ENCODE measurements at regions not wholly inside any gene's neighbourhood (a gene's known extent, or its start where the extent isn't known, plus 50 kb on each side); places are given as distances from the start of the nearest gene placed in this dataset.
A peak's percentile ranks its signal among the peaks of the same experiment; 100 is the strongest.

DNA sequence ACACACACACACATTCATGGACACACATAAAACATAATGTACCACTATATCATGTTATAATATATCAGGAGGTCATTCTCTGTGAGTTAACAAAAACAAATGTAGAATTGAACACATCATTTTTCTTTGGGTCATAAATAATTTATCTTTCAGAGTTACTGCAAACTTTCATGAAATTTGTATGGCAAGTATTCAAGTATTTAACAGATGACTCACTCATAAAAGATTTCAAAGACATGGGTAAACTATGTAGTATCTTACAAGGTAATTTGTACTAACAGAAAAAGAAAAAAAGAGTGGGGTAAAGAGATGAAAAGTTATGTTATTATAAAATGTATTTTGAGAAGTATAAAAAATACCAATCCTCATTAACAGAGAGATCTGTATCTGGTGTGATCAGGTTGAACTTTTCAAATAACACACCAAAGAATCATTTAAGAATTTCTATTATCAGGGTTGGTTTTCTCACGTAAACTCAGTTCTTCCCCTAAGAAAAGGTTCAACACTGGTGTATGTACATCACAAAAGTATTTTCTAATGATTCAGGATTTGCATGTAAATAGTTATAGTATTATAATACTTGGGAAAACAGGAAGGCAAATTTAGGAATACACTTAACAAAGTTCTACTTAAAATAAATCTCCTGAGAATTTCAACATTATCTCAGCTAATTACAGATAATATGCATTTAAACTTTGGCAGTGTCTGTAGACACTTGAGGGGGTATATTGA, 933.1 kb upstream of the LRRN3 start:
- Histone ChIP-seq H3K27me3 (ENCODE audit: control insufficient read depth, insufficient read depth, low read length) (no peaks in the 10 kb centered on the region), H3K36me3 (ENCODE audit: control insufficient read depth, insufficient read depth, low read length) (no peaks in the 10 kb centered on the region), H3K4me3 (ENCODE audit: low read depth, low read length) (no peak overlapping the region)
- DNase-seq (ENCODE audit: low read depth): peak; percentile 38
- TF ChIP-seq, protein P1, sequence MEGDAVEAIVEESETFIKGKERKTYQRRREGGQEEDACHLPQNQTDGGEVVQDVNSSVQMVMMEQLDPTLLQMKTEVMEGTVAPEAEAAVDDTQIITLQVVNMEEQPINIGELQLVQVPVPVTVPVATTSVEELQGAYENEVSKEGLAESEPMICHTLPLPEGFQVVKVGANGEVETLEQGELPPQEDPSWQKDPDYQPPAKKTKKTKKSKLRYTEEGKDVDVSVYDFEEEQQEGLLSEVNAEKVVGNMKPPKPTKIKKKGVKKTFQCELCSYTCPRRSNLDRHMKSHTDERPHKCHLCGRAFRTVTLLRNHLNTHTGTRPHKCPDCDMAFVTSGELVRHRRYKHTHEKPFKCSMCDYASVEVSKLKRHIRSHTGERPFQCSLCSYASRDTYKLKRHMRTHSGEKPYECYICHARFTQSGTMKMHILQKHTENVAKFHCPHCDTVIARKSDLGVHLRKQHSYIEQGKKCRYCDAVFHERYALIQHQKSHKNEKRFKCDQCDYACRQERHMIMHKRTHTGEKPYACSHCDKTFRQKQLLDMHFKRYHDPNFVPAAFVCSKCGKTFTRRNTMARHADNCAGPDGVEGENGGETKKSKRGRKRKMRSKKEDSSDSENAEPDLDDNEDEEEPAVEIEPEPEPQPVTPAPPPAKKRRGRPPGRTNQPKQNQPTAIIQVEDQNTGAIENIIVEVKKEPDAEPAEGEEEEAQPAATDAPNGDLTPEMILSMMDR (IDR thresholded peaks at IDR 0.05; ENCODE audit: insufficient read depth, low read length, severe bottlenecking): no peak
- no peak for FAIRE-seq

DNA sequence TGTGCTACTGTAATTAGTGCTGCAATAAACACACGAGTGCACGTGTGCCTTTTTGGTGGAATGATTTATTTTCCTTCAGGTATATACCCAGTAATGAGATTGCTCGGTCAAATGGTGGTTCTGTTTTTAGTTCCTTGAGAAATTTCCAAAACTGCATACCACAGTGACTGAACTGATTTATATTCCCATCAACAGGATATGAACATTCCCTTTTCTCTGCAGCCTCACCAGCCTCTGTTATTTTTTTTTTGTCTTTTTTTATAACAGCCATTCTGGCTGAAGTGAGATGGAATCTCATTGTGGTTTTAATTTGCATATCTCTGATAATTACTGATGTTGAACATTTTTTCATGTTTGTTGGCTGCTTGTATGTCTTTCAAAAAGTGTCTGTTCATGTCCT, 922.9 kb upstream of the LRRN3 start:
- Histone ChIP-seq H3K36me3 (ENCODE audit: control insufficient read depth, insufficient read depth, low read length) (no peaks in the 10 kb centered on the region), H3K4me3 (ENCODE audit: low read depth, low read length) (no peak overlapping the region), H3K27me3 (ENCODE audit: control insufficient read depth, insufficient read depth, low read length) (no peaks in the 10 kb centered on the region)
- DNase-seq (ENCODE audit: low read depth): no peak
- no peak for FAIRE-seq
- TF ChIP-seq, protein P1 (IDR thresholded peaks at IDR 0.05; ENCODE audit: insufficient read depth, low read length, severe bottlenecking): no peak

DNA sequence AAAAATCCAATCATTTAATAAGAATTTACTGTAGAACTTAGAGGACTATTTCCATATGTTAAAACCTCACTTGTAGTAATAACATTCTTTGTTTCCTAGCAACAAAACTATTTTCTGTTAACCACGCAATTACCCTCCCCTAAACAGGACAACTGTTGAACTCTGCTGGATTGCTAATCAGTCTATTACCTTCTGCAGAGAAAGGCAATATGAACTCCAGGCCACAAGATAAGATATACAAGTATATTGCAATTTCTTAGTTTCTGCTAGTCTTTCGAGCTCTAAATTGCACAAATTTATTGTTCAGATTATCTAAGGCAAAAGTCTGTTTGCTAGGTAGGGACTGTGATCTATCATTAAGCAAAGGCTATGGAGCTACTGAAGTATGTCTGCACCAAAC, 920.1 kb upstream of the LRRN3 start:
- H3K27me3 ChIP-seq (ENCODE audit: control insufficient read depth, insufficient read depth, low read length): no peaks in the 10 kb centered on the region
- TF ChIP-seq, protein P1 (IDR thresholded peaks at IDR 0.05; ENCODE audit: insufficient read depth, low read length, severe bottlenecking): no peak
- no peak for FAIRE-seq
- DNase-seq (ENCODE audit: low read depth): no peak
- no peaks in the 10 kb centered on the region for H3K36me3 ChIP-seq (ENCODE audit: control insufficient read depth, insufficient read depth, low read length)
- no peak overlapping the region for H3K4me3 ChIP-seq (ENCODE audit: low read depth, low read length)

DNA sequence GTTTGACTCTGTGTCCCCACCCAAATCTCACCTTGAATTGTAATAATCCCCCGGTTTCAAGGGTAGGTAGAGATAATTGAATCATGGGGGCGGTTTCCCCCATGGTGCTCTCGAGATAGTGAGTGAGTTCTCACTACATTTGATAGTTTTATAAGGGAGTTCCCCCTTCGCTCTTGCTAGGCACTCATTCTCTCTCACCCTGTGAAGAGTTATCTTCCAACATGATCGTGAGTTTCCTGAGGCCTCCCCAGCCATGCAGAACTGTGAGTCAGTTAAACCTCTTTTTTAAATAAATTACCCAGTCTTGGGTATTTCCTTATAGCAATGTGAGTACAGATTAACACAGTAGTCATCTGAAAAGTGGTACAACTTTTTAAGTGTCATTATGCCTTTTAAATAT, 913.5 kb upstream of the LRRN3 start:
- Histone ChIP-seq H3K36me3 (ENCODE audit: control insufficient read depth, insufficient read depth, low read length) (no peaks in the 10 kb centered on the region), H3K27me3 (ENCODE audit: control insufficient read depth, insufficient read depth, low read length) (no peaks in the 10 kb centered on the region), H3K4me3 (ENCODE audit: low read depth, low read length) (no peak overlapping the region)
- FAIRE-seq: no peak
- TF ChIP-seq, protein P1 (IDR thresholded peaks at IDR 0.05; ENCODE audit: insufficient read depth, low read length, severe bottlenecking): no peak
- no peak for DNase-seq (ENCODE audit: low read depth)

DNA sequence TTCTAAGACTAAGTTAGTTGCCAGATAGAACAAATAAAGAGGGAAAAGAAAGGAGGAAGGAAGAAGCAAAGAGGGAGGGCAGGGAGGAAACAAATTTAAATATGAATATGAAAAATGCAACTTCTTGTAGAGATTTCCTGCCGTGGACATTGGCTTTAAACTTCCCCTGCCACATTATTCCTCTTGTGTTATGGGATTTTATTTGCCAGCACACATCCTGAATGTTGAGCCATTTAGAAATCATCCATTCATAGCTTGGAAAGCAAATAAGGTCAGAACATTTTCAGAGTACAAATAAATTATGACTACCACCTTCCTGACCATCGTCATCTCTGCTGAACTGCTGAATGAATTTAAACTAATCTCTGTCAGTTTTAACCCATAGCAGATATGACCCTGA, 911.9 kb upstream of the LRRN3 start:
- no peaks in the 10 kb centered on the region for H3K36me3 ChIP-seq (ENCODE audit: control insufficient read depth, insufficient read depth, low read length)
- DNase-seq (ENCODE audit: low read depth): no peak
- TF ChIP-seq, protein P1 (IDR thresholded peaks at IDR 0.05; ENCODE audit: insufficient read depth, low read length, severe bottlenecking): no peak
- H3K4me3 ChIP-seq (ENCODE audit: low read depth, low read length): no peak overlapping the region
- FAIRE-seq: no peak
- H3K27me3 ChIP-seq (ENCODE audit: control insufficient read depth, insufficient read depth, low read length): no peaks in the 10 kb centered on the region

DNA sequence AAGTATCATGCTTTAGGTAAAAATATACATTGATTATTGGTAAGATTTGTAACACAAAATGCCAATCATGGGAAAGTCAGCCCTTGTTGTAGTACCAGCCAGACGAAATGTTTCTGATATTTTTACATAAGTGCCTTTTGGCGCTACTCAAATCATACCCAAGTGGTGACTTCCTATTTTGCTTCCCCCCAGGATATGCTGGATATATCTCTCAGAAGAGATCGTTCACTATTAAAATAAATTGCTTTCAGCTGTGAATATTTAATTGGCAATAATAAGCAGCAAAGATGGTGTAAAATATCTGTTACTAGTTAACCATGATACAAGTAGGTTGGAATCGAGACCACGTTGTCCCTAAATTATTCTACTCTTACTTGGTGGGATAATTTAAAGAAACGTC, 909.2 kb upstream of the LRRN3 start:
- no peak for DNase-seq (ENCODE audit: low read depth)
- Histone ChIP-seq H3K36me3 (ENCODE audit: control insufficient read depth, insufficient read depth, low read length) (no peaks in the 10 kb centered on the region), H3K27me3 (ENCODE audit: control insufficient read depth, insufficient read depth, low read length) (no peaks in the 10 kb centered on the region), H3K4me3 (ENCODE audit: low read depth, low read length) (no peak overlapping the region)
- TF ChIP-seq, protein P1 (IDR thresholded peaks at IDR 0.05; ENCODE audit: insufficient read depth, low read length, severe bottlenecking): no peak
- no peak for FAIRE-seq

Measured in bronchial epithelial cell (primary cell).